ENCODE measurements at regions not wholly inside any gene's neighbourhood (a gene's known extent, or its start where the extent isn't known, plus 50 kb on each side); places are given as distances from the start of the nearest gene placed in this dataset.

DNA sequence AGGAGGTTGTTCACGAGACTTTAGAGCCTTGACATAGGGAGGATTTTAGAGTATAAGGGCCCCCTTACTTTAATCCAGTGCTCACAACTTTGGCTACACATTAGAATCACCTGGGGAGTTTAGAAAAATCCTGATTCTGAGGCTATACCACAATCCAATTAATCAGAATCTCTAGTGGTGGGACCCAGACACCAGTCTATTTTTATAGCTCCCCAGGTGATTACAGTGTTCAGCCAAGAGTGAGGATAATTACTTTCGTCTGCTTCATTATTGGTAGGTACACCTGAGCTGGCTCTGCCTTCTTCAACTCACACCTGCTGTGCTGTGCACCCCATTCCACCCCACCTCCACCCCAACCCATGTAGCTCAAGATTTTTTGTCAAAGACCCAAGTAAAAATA is 141.3 kb upstream of the EPB41L4A start:
- intact Hi-C loops (cut with DNase I) = no loop called here
- no peak overlapping the region for H3K27ac ChIP-seq
- DNase-seq = no peak
- H3K4me1 ChIP-seq = no peaks in the 10 kb centered on the region
- no peak overlapping the region for H3K4me3 ChIP-seq
- no peaks in the 10 kb centered on the region for H3K27me3 ChIP-seq
- no peaks in the 10 kb centered on the region for H3K36me3 ChIP-seq
- peaks cover 0 to 20% of the 10 kb centered on the region in 2 donors for H3K9me3 ChIP-seq
- TF ChIP-seq, protein P1, sequence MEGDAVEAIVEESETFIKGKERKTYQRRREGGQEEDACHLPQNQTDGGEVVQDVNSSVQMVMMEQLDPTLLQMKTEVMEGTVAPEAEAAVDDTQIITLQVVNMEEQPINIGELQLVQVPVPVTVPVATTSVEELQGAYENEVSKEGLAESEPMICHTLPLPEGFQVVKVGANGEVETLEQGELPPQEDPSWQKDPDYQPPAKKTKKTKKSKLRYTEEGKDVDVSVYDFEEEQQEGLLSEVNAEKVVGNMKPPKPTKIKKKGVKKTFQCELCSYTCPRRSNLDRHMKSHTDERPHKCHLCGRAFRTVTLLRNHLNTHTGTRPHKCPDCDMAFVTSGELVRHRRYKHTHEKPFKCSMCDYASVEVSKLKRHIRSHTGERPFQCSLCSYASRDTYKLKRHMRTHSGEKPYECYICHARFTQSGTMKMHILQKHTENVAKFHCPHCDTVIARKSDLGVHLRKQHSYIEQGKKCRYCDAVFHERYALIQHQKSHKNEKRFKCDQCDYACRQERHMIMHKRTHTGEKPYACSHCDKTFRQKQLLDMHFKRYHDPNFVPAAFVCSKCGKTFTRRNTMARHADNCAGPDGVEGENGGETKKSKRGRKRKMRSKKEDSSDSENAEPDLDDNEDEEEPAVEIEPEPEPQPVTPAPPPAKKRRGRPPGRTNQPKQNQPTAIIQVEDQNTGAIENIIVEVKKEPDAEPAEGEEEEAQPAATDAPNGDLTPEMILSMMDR (IDR thresholded peaks at IDR 0.05) = no peak
- ATAC-seq = no peak

DNA sequence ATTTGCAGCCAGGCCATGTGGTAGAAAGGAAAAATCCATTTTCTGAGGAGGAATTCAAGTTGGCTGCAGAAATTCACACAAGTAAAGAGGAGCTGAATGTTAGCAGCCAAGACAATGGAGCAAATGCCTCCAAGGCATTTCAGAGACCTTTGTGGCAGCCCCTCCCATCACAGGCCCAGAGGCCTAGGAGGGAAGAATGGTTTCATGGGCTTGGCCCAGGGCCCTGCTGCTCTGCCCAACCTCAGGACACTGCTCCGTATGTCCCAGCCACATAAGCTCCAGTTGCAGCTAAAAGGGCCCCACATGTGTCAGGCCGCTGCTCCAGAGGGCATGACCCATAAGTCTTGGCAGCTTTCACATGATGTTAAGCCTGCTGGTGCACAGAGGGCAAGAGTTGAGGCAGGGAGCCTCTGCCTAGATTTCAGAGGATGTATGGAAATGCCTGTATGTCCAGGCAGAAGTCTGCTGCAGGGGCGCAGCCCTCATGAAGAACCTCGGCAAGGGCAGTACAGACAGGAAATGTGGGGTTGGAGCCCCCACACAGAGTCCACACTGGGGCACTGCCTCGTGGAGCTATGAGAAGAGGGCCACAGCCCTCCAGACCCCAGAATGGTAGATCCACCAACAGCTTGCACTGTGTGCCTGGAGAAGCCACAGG is 144.2 kb upstream of the EPB41L4A start:
- Histone ChIP-seq H3K27ac (no peak overlapping the region), H3K4me3 (no peak overlapping the region), H3K4me1 (no peaks in the 10 kb centered on the region), H3K36me3 (no peaks in the 10 kb centered on the region), H3K27me3 (no peaks in the 10 kb centered on the region), H3K9me3 (peaks cover 0 to 20% of the 10 kb centered on the region in 2 donors)
- intact Hi-C loops (cut with DNase I) = no loop called here
- ATAC-seq = no peak
- TF ChIP-seq, protein P1 (IDR thresholded peaks at IDR 0.05) = no peak
- no peak for DNase-seq

DNA sequence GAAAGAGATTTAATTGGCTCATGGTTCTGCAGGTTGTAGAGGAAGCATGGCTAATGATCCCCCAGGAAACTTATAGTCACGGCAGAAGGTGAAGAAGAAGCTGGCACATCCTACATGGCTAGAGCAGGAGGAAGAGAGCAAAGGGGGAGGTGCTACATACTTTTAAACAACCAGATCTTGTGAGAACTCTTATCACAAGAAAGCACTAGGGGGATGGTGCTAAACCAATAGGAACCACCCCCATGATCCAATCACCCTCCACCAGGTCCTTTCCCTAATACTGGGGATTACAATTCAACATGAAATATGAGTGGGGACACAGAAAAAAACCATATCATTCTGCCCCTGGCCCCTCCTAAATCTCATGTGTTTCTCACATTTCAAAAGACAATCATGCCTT is 147.2 kb upstream of the EPB41L4A start:
- ATAC-seq (no peak), DNase-seq (no peak)
- peaks cover 0 to 20% of the 10 kb centered on the region in 2 donors for H3K9me3 ChIP-seq
- intact Hi-C loops (cut with DNase I) = no loop called here
- no peak overlapping the region for H3K4me3 ChIP-seq
- H3K36me3 ChIP-seq = no peaks in the 10 kb centered on the region
- no peaks in the 10 kb centered on the region for H3K27me3 ChIP-seq
- no peak overlapping the region for H3K27ac ChIP-seq
- TF ChIP-seq, protein P1 (IDR thresholded peaks at IDR 0.05) = no peak
- H3K4me1 ChIP-seq = no peaks in the 10 kb centered on the region

DNA sequence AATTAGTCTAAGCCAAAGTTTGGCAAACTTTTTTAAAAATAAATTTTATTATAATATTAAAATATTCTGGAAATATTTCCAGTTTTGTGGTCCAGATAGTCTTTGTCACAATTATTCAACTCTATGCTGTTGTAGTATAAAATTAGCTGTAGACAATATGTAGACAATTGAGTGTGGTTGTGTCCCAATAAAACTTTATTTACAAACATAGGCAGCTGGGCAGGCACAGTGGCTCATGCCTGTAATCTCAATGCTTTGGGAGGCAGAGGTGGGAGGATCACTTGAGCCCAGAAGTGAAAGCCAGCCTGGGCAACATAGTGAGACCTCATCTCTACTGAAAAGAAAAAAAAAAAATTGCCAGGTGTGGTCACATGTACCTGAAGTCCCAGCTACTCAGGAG is 150.5 kb upstream of the EPB41L4A start:
- Histone ChIP-seq H3K36me3 (no peaks in the 10 kb centered on the region), H3K27ac (no peak overlapping the region), H3K9me3 (no peaks in the 10 kb centered on the region), H3K4me3 (no peak overlapping the region), H3K4me1 (no peaks in the 10 kb centered on the region), H3K27me3 (no peaks in the 10 kb centered on the region)
- DNase-seq (no peak), ATAC-seq (no peak)
- intact Hi-C loops (cut with DNase I) = no loop called here
- TF ChIP-seq, protein P1 (IDR thresholded peaks at IDR 0.05) = no peak

DNA sequence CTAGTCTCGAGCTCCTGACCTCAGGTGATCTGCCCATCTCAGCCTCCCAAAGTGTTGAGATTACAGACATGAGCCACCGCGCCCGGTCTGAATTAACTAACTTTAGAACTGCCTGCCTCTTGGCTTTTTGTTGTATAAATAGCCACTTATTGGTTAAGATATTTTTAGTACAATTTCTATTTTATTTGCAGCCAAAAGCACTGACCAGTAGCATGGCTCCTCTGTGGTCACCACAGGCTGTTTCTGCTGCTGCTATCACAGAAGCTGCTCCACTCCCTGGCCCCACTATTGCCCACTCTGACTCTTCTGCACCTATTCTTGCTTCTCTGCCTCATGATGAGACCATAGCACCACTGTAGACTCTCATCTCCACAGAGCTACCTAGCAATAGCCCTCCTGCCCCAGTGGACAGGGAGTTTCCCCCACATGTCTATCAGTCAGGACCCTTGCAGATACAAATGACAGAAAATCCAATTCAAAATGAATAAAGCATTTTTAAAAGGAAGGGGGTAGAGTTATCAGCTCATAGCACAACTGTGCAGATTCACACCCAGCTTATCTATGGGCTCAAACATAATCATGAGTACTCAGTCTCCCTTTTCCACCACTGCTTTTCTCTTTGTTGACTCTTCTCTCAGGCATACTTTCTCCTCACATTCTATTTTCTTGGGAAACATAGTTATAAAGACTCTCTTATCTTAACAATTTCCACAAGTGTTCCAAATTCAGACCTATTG is 151.8 kb upstream of the EPB41L4A start:
- no peak for ATAC-seq
- intact Hi-C loops (cut with DNase I) = no loop called here
- no peaks in the 10 kb centered on the region for H3K4me1 ChIP-seq
- H3K9me3 ChIP-seq = no peaks in the 10 kb centered on the region
- H3K4me3 ChIP-seq = no peak overlapping the region
- H3K27ac ChIP-seq = no peak overlapping the region
- H3K27me3 ChIP-seq = no peaks in the 10 kb centered on the region
- no peak for DNase-seq
- TF ChIP-seq, protein P1 (IDR thresholded peaks at IDR 0.05) = no peak
- no peaks in the 10 kb centered on the region for H3K36me3 ChIP-seq

Measured in left lung (tissue), 4 donors.